Breast epithelium (tissue), 4 donors: ENCODE measurements at regions not wholly inside any gene's neighbourhood (a gene's known extent, or its start where the extent isn't known, plus 50 kb on each side); places are given as distances from the start of the nearest gene placed in this dataset.
"Not testable (repeated sequence)": the region's sequence is repeated elsewhere in the genome, so short reads cannot be mapped to it uniquely, and the experiment has no call there.

Source experiments
- DNase-seq, 2 donors: peaks; one replicate each; pipeline ENCODE4 v3.0.0-alpha.2; 2019; ENCODE audit warnings: low spot score in 2 of 2
- H3K27ac ChIP-seq, 2 donors: fragments of 200-600 bp; sonication (generic) in 1 of 2; one replicate each; pipeline ENCODE4 v1.5.1; 2016 to 2019; ENCODE audit warnings: mild to moderate bottlenecking in 1 of 2
- H3K27me3 ChIP-seq, 2 donors: fragments of 200-600 bp; sonication (generic) in 1 of 2; one replicate each; pipeline versions ENCODE4 v1.5.1 to v1.6.0; 2017 to 2019; ENCODE audit warnings: control low read depth in 1 of 2, mild to moderate bottlenecking in 1 of 2
- H3K36me3 ChIP-seq: fragments of 200-600 bp; one replicate; pipeline ENCODE4 v1.5.1; 2019
- H3K4me1 ChIP-seq, 2 donors: fragments of 200-600 bp; sonication (generic); one replicate each; pipeline ENCODE4 v1.5.1; 2016 to 2019; ENCODE audit warnings: control low read depth in 1 of 2
- H3K4me3 ChIP-seq, 3 donors: fragments of 200-600 bp; sonication (generic); 1 replicate in 2 of 3; 2 replicates in 1 of 3; pipeline ENCODE4 v1.5.1; 2016 to 2019; ENCODE audit warnings: mild to moderate bottlenecking in 3 of 3, moderate library complexity in 2 of 3
- H3K9me3 ChIP-seq, 2 donors: fragments of 200-600 bp; sonication (generic) in 1 of 2; one replicate each; pipeline ENCODE4 v1.5.1; 2016 to 2019; ENCODE audit warnings: control low read depth in 1 of 2
- CTCF ChIP-seq, 3 donors: fragments of 450-650 bp; IDR thresholded peaks; one replicate each; pipeline ENCODE4 v1.5.1; 2016 to 2017; ENCODE audit warnings: antibody characterized with exemption in 3 of 3, mild to moderate bottlenecking in 3 of 3, moderate library complexity in 3 of 3
- POLR2A ChIP-seq: fragments of 450-650 bp; IDR thresholded peaks from one replicate; pipeline ENCODE4 v1.6.1; 2016; ENCODE audit warnings: antibody characterized with exemption, mild to moderate bottlenecking, moderate library complexity
- POLR2AphosphoS5 ChIP-seq, 3 donors: sonication (generic); formaldehyde crosslinking; IDR thresholded peaks; one replicate each; pipeline ENCODE4 v1.6.1; 2017; ENCODE audit warnings: antibody characterized with exemption in 3 of 3
- intact Hi-C: fragments of 100-400 bp; cut with DNase I; formaldehyde crosslinking; loops from one replicate; pipeline ENCODE4 v1.15.1; 2023; ENCODE audit warnings: low total_unique reads

GRCh38 chr10:43922335-43923280 is 273.9 kb upstream of the ZNF32 start:
- DNase-seq = no peak
- Histone ChIP-seq H3K36me3 (no peaks in the 10 kb centered on the region), H3K27me3 (no peaks in the 10 kb centered on the region), H3K27ac (no peak overlapping the region), H3K9me3 (no peaks in the 10 kb centered on the region), H3K4me3 (no peak overlapping the region), H3K4me1 (no peaks in the 10 kb centered on the region)
- intact Hi-C loops = no loop called here
- TF ChIP-seq POLR2A = no peak
- no peak for TF ChIP-seq CTCF (IDR thresholded peaks at IDR 0.05)
- TF ChIP-seq POLR2AphosphoS5 (IDR thresholded peaks at IDR 0.05) = no peak

GRCh38 chr10:43921881-43922280 is 273.2 kb upstream of the ZNF32 start:
- Histone ChIP-seq H3K9me3 (no peaks in the 10 kb centered on the region), H3K36me3 (no peaks in the 10 kb centered on the region), H3K27me3 (no peaks in the 10 kb centered on the region), H3K4me3 (no peak overlapping the region), H3K27ac (no peak overlapping the region), H3K4me1 (no peaks in the 10 kb centered on the region)
- no peak for DNase-seq
- TF ChIP-seq POLR2A (no peak), POLR2AphosphoS5 (IDR thresholded peaks at IDR 0.05) (no peak), CTCF (IDR thresholded peaks at IDR 0.05) (no peak)
- intact Hi-C loops = no loop called here

GRCh38 chr10:43921478-43921877 is 272.8 kb upstream of the ZNF32 start:
- intact Hi-C loops = no loop called here
- no peak for TF ChIP-seq POLR2A
- TF ChIP-seq POLR2AphosphoS5 (IDR thresholded peaks at IDR 0.05) = no peak
- no peak for TF ChIP-seq CTCF (IDR thresholded peaks at IDR 0.05)
- DNase-seq = no peak

GRCh38 chr10:43920236-43920758 is 271.6 kb upstream of the ZNF32 start:
- H3K9me3 ChIP-seq, H3K36me3 ChIP-seq, H3K27me3 ChIP-seq, intact Hi-C loops, H3K27ac ChIP-seq, H3K4me3 ChIP-seq, H3K4me1 ChIP-seq, DNase-seq: not testable (repeated sequence)

More at GRCh38 chr10:43921478-43921877, 272.8 kb upstream of the ZNF32 start:
- Histone ChIP-seq H3K9me3 (no peaks in the 10 kb centered on the region), H3K27ac (no peak overlapping the region), H3K27me3 (no peaks in the 10 kb centered on the region), H3K36me3 (no peaks in the 10 kb centered on the region), H3K4me1 (no peaks in the 10 kb centered on the region), H3K4me3 (no peak overlapping the region)

GRCh38 chr10:43913676-43914235 is 265.1 kb upstream of the ZNF32 start:
- no peaks in the 10 kb centered on the region for H3K27me3 ChIP-seq
- no peak overlapping the region for H3K27ac ChIP-seq
- H3K9me3 ChIP-seq = no peaks in the 10 kb centered on the region
- no peaks in the 10 kb centered on the region for H3K36me3 ChIP-seq
- TF ChIP-seq CTCF (IDR thresholded peaks at IDR 0.05) (no peak), POLR2AphosphoS5 (IDR thresholded peaks at IDR 0.05) (no peak), POLR2A (no peak)
- H3K4me1 ChIP-seq = no peaks in the 10 kb centered on the region
- no peak for DNase-seq
- H3K4me3 ChIP-seq = no peak overlapping the region
- intact Hi-C loops = no loop called here
